HUES6 (cell line): ENCODE measurements at regions not wholly inside any gene's neighbourhood (a gene's known extent, or its start where the extent isn't known, plus 50 kb on each side); places are given as distances from the start of the nearest gene placed in this dataset.

Source experiments
- H3K27ac ChIP-seq: 2 replicates; pipeline ENCODE4 v1.7.0; 2013; ENCODE audit warnings: low read depth, mild to moderate bottlenecking, low read length, inconsistent platforms
- H3K27me3 ChIP-seq: 2 replicates; pipeline ENCODE4 v1.6.1; 2013; ENCODE audit warnings: low read length; ENCODE audit not compliant: control insufficient read depth, insufficient read depth
- H3K36me3 ChIP-seq: 2 replicates; pipeline ENCODE4 v1.6.1; 2013; ENCODE audit warnings: low read length; ENCODE audit not compliant: control insufficient read depth, insufficient read depth
- H3K4me1 ChIP-seq: 2 replicates; pipeline ENCODE4 v1.6.1; 2013; ENCODE audit warnings: low read length; ENCODE audit not compliant: control insufficient read depth, insufficient read depth
- H3K4me3 ChIP-seq: 2 replicates; pipeline ENCODE4 v1.5.1; 2013; ENCODE audit warnings: low read depth, low read length
- H3K9ac ChIP-seq: one replicate; pipeline ENCODE4 v1.6.1; 2013; ENCODE audit warnings: mild to moderate bottlenecking, low read length
- H3K9me3 ChIP-seq: 2 replicates; pipeline ENCODE4 v1.6.1; 2013; ENCODE audit warnings: low read depth, low read length; ENCODE audit not compliant: control insufficient read depth, insufficient read depth

GRCh38 chr18:38087538-38087937 is 521.9 kb upstream of the CELF4 start:
- Histone ChIP-seq H3K27me3 (no peaks in the 10 kb centered on the region), H3K9ac (no peak overlapping the region), H3K27ac (no peak overlapping the region), H3K4me1 (peaks cover 9% of the 10 kb centered on the region), H3K9me3 (no peaks in the 10 kb centered on the region), H3K4me3 (no peak overlapping the region), H3K36me3 (no peaks in the 10 kb centered on the region)

DNA sequence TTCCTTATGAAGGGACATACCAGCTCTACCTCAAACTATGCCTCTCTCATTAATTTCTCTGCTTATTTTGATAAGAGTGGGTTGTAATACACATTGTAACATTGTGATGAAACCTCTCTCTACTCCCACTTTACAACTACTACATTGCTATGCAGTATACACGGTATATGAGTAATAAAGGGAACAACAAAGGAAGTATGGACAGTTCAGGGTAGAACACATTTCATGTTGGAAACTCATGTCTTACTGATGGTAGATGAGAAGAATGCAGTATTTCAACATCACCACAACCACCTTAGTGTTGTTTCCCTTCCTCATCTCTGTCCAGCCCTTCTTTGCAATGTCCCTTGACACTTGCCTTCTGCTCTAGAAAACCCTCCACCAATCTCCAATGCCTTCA is 515.9 kb upstream of the CELF4 start:
- H3K27ac ChIP-seq, result no peak overlapping the region
- peaks cover 6% of the 10 kb centered on the region for H3K4me1 ChIP-seq
- H3K9ac ChIP-seq, result no peak overlapping the region
- no peak overlapping the region for H3K4me3 ChIP-seq
- no peaks in the 10 kb centered on the region for H3K27me3 ChIP-seq
- no peaks in the 10 kb centered on the region for H3K36me3 ChIP-seq
- H3K9me3 ChIP-seq, result no peaks in the 10 kb centered on the region

GRCh38 chr18:38077229-38077628 is 511.6 kb upstream of the CELF4 start:
- no peak overlapping the region for H3K9ac ChIP-seq
- no peak overlapping the region for H3K4me3 ChIP-seq
- H3K36me3 ChIP-seq, result no peaks in the 10 kb centered on the region

DNA sequence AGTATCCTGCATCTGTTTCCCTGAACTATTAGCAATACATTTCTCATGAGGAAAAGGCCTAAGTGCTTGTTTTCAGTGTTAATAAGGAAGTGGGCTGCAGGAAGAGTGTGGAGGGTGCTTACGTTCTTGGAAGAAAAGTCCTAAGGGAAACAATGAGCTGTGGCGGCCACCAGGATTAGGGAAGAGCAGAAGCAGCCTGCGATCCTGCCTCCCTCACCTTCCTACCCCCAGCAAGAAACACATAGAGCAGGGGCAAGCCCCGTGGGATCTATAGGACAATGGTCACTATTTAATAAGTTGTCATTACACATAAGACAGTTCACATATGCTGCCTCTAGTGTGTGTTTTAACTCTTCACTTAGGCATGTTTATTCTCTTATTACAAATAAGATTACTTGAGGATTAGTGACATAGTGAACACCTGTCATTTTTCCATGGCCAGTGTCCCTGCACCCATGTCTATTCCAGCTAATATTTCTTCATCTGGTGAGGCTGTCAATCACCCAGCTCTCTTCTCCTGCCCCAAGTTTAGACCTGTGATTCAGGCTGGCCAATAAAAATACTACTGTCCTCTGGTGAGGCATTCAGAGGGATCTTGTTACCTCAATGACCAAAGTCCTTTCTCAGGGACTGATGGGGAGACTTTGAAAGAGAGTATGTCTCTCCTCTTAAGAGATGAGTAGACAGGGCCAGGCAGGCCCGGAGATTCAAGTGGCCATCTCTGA is 510.9 kb upstream of the CELF4 start:
- no peaks in the 10 kb centered on the region for H3K36me3 ChIP-seq
- H3K9me3 ChIP-seq, result no peaks in the 10 kb centered on the region
- no peaks in the 10 kb centered on the region for H3K4me1 ChIP-seq
- H3K27ac ChIP-seq, result no peak overlapping the region
- H3K9ac ChIP-seq, result no peak overlapping the region
- no peaks in the 10 kb centered on the region for H3K27me3 ChIP-seq
- H3K4me3 ChIP-seq, result no peak overlapping the region

More at GRCh38 chr18:38077229-38077628, 511.6 kb upstream of the CELF4 start:
- no peaks in the 10 kb centered on the region for H3K9me3 ChIP-seq
- H3K4me1 ChIP-seq, result no peaks in the 10 kb centered on the region
- no peak overlapping the region for H3K27ac ChIP-seq
- H3K27me3 ChIP-seq, result no peaks in the 10 kb centered on the region

- H3K9me3 ChIP-seq, result no peaks in the 10 kb centered on the region
- no peak overlapping the region for H3K9ac ChIP-seq
- H3K4me3 ChIP-seq, result no peak overlapping the region
- H3K27ac ChIP-seq, result no peak overlapping the region
- H3K4me1 ChIP-seq, result no peaks in the 10 kb centered on the region
- H3K36me3 ChIP-seq, result no peaks in the 10 kb centered on the region
- H3K27me3 ChIP-seq, result no peaks in the 10 kb centered on the region
Observed at GRCh38 chr18:38074298-38074876, 508.8 kb upstream of the CELF4 start.

- Histone ChIP-seq H3K4me1 (no peaks in the 10 kb centered on the region), H3K9ac (no peak overlapping the region), H3K36me3 (no peaks in the 10 kb centered on the region), H3K4me3 (no peak overlapping the region), H3K9me3 (no peaks in the 10 kb centered on the region), H3K27me3 (no peaks in the 10 kb centered on the region), H3K27ac (no peak overlapping the region)
Observed at GRCh38 chr18:38067821-38068220, 502.2 kb upstream of the CELF4 start.

DNA sequence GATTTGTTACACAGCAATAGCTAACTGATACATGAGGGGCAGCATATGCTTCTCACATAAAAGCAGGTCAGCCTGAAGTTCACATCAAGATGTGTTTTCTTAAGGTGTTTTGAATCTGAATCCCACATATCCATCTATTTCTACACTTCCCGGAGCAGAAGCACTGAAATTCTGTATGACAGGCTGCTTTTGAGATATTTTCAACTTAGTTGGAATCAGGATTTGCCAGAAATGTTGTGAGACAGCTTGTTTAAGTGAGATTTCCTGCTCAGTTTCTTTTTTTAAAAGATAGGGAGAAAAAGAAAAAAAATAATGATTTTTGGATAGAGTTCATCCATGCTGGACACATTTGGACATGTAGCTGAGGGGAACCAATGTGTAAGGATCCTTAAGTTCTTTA is 501.5 kb upstream of the CELF4 start:
- no peak overlapping the region for H3K4me3 ChIP-seq
- no peaks in the 10 kb centered on the region for H3K36me3 ChIP-seq
- H3K9me3 ChIP-seq, result no peaks in the 10 kb centered on the region
- no peak overlapping the region for H3K27ac ChIP-seq
- no peak overlapping the region for H3K9ac ChIP-seq
- no peaks in the 10 kb centered on the region for H3K27me3 ChIP-seq
- H3K4me1 ChIP-seq, result no peaks in the 10 kb centered on the region

GRCh38 chr18:38052879-38053590 is 487.4 kb upstream of the CELF4 start:
- H3K4me3 ChIP-seq, result no peak overlapping the region
- no peak overlapping the region for H3K9ac ChIP-seq
- H3K36me3 ChIP-seq, result no peaks in the 10 kb centered on the region
- no peaks in the 10 kb centered on the region for H3K27me3 ChIP-seq
- H3K27ac ChIP-seq, result no peak overlapping the region
- H3K4me1 ChIP-seq, result no peaks in the 10 kb centered on the region
- no peaks in the 10 kb centered on the region for H3K9me3 ChIP-seq

DNA sequence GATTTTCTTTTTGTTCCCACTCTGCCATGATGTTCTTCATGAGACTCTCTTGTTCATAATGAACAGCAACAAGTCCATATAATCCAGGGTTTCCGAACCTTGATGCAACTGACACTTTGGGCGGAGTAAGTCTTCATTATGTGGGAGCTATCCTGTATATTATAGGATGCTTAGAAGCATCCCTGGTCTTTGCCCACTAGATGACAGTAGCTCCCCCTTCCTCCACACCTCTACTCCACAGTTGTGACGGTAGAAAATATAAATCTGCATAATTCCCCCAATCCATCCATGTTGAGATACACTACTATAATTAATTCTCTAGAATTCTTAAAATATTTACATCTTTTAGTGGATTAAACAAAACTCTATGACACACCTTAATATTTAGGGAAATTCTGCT is 482.2 kb upstream of the CELF4 start:
- H3K27ac ChIP-seq, result no peak overlapping the region
- H3K9ac ChIP-seq, result no peak overlapping the region
- H3K4me3 ChIP-seq, result no peak overlapping the region
- H3K27me3 ChIP-seq, result no peaks in the 10 kb centered on the region
- H3K9me3 ChIP-seq, result no peaks in the 10 kb centered on the region
- no peaks in the 10 kb centered on the region for H3K36me3 ChIP-seq
- H3K4me1 ChIP-seq, result no peaks in the 10 kb centered on the region

- Histone ChIP-seq H3K27ac (no peak overlapping the region), H3K27me3 (no peaks in the 10 kb centered on the region), H3K9ac (no peak overlapping the region), H3K4me1 (no peaks in the 10 kb centered on the region), H3K9me3 (no peaks in the 10 kb centered on the region), H3K4me3 (no peak overlapping the region), H3K36me3 (no peaks in the 10 kb centered on the region)
Observed at GRCh38 chr18:38046651-38047050, 481.1 kb upstream of the CELF4 start.

DNA sequence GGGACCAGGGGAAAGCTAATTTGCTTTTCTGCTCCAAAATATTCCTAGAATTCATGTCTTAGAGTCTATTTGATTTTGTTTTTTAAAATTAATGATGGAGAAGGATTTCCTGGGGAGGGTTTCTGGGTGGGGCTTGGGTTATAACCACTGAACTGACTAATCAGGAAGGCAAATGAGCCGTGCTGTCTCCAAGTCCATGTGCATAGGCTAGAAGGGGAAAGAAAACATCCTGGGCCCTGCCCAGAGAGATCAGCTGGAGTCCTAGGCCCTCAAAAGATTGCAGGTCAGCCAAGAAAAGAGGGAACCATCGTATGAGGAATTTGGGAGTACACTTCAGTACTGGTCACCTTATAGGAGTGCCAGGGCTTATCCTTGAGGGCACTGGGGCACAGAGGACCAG is 480.2 kb upstream of the CELF4 start:
- peaks cover 2% of the 10 kb centered on the region; the same call in 1 of the 2 replicates for H3K4me1 ChIP-seq
- no peaks in the 10 kb centered on the region for H3K36me3 ChIP-seq
- no peak overlapping the region for H3K9ac ChIP-seq

More for the DNA sequence above, 480.2 kb upstream of the CELF4 start:
- H3K4me3 ChIP-seq, result no peak overlapping the region
- no peaks in the 10 kb centered on the region for H3K27me3 ChIP-seq
- H3K9me3 ChIP-seq, result no peaks in the 10 kb centered on the region
- H3K27ac ChIP-seq, result no peak overlapping the region
